ENCODE measurements at regions not wholly inside any gene's neighbourhood (a gene's known extent, or its start where the extent isn't known, plus 50 kb on each side); places are given as distances from the start of the nearest gene placed in this dataset.
A peak's percentile ranks its signal among the peaks of the same experiment; 100 is the strongest.

- TF ChIP-seq CTCF (IDR thresholded peaks at IDR 0.05; ENCODE audit: unreplicated experiment in 3 of 3): no peak
- no peaks in the 10 kb centered on the region for H3K9me3 Mint-ChIP-seq
- no peaks in the 10 kb centered on the region for H3K36me3 Mint-ChIP-seq (ENCODE audit: low read depth)
- peaks cover 34% of the 10 kb centered on the region for H3K4me1 Mint-ChIP-seq
- H3K27me3 Mint-ChIP-seq (ENCODE audit: low read depth): no peaks in the 10 kb centered on the region
- H3K4me3 Mint-ChIP-seq: peak overlapping the region; percentile 7 to 65 (median 41)
- peak overlapping the region; percentile 87 to 94 (median 88) for H3K27ac Mint-ChIP-seq
Measured at GRCh38 chr2:117087535-117088291, 726.8 kb upstream of the DDX18 start.

- H3K27ac Mint-ChIP-seq: peak overlapping the region; percentile 14 to 65 (median 52)
- TF ChIP-seq CTCF (IDR thresholded peaks at IDR 0.05; ENCODE audit: unreplicated experiment in 3 of 3): no peak
- no peak overlapping the region for H3K4me3 Mint-ChIP-seq
- H3K36me3 Mint-ChIP-seq (ENCODE audit: low read depth): no peaks in the 10 kb centered on the region
- no peaks in the 10 kb centered on the region for H3K9me3 Mint-ChIP-seq
- peaks cover 29% of the 10 kb centered on the region for H3K4me1 Mint-ChIP-seq
- H3K27me3 Mint-ChIP-seq (ENCODE audit: low read depth): no peaks in the 10 kb centered on the region
Measured at GRCh38 chr2:117091041-117091837, 723.3 kb upstream of the DDX18 start.

GRCh38 chr2:117101613-117102012, 712.9 kb upstream of the DDX18 start:
- H3K4me1 Mint-ChIP-seq: no peaks in the 10 kb centered on the region
- no peak overlapping the region for H3K4me3 Mint-ChIP-seq
- H3K9me3 Mint-ChIP-seq: peaks cover 8% of the 10 kb centered on the region
- no peaks in the 10 kb centered on the region for H3K36me3 Mint-ChIP-seq (ENCODE audit: low read depth)
- no peak for TF ChIP-seq CTCF (IDR thresholded peaks at IDR 0.05; ENCODE audit: unreplicated experiment in 3 of 3)
- H3K27ac Mint-ChIP-seq: no peak overlapping the region
- no peaks in the 10 kb centered on the region for H3K27me3 Mint-ChIP-seq (ENCODE audit: low read depth)

GRCh38 chr2:117108741-117109267, 705.7 kb upstream of the DDX18 start:
- Mint-ChIP-seq H3K27ac (no peak overlapping the region), H3K4me3 (no peak overlapping the region), H3K36me3 (ENCODE audit: low read depth) (peaks cover 5% of the 10 kb centered on the region), H3K4me1 (no peaks in the 10 kb centered on the region), H3K9me3 (peaks cover 20% of the 10 kb centered on the region), H3K27me3 (ENCODE audit: low read depth) (no peaks in the 10 kb centered on the region)
- TF ChIP-seq CTCF (IDR thresholded peaks at IDR 0.05; ENCODE audit: unreplicated experiment in 3 of 3): no peak

- no peaks in the 10 kb centered on the region for H3K36me3 Mint-ChIP-seq (ENCODE audit: low read depth)
- no peak overlapping the region for H3K27ac Mint-ChIP-seq
- no peaks in the 10 kb centered on the region for H3K4me1 Mint-ChIP-seq
- H3K27me3 Mint-ChIP-seq (ENCODE audit: low read depth): no peaks in the 10 kb centered on the region
- H3K9me3 Mint-ChIP-seq: no peaks in the 10 kb centered on the region
- no peak for TF ChIP-seq CTCF (IDR thresholded peaks at IDR 0.05; ENCODE audit: unreplicated experiment in 3 of 3)
- no peak overlapping the region for H3K4me3 Mint-ChIP-seq
Measured at GRCh38 chr2:117118994-117119393, 695.5 kb upstream of the DDX18 start.

Data from nephron (organoid).